ENCODE measurements at regions not wholly inside any gene's neighbourhood (a gene's known extent, or its start where the extent isn't known, plus 50 kb on each side); places are given as distances from the start of the nearest gene placed in this dataset.

- Histone ChIP-seq H3K4me3 (replicated peaks in 1 of 4; ENCODE audit: control extremely low read depth in 1 of 4, insufficient read depth in 1 of 4, low read depth in 3 of 4, low read length in 4 of 4) (peak overlapping the region in 2 of 4 experiments; percentile 35 to 48), H2AFZ (ENCODE audit: low read length) (peak overlapping the region; percentile 59), H3K4me1 (ENCODE audit: control insufficient read depth, extremely low read depth, insufficient read depth, low read length) (no peaks in the 10 kb centered on the region), H3K9me3 (ENCODE audit: control insufficient read depth, insufficient read depth, low read depth, low read length) (no peaks in the 10 kb centered on the region), H3K9ac (ENCODE audit: insufficient read depth, low read length) (no peak overlapping the region), H3K27me3 (ENCODE audit: control insufficient read depth, insufficient read depth, low read length) (no peaks in the 10 kb centered on the region), H3K27ac (ENCODE audit: insufficient read depth, low read length) (no peak overlapping the region), H3K4me2 (ENCODE audit: extremely low read depth, insufficient read depth, low read length) (peak overlapping the region; percentile 80), H3K79me2 (ENCODE audit: control insufficient read depth, insufficient read depth, low read length) (no peaks in the 10 kb centered on the region), H4K20me1 (ENCODE audit: control insufficient read depth, extremely low read depth, insufficient read depth, low read length) (no peaks in the 10 kb centered on the region), H3K36me3 (ENCODE audit: control insufficient read depth, insufficient read depth, low read length) (no peaks in the 10 kb centered on the region)
- TF ChIP-seq CTCF (conservative IDR thresholded peaks at IDR 0.05 in 1 of 2, IDR thresholded peaks at IDR 0.05 in 1 of 2; ENCODE audit: low read depth in 1 of 2, low read length in 2 of 2) (no peak), EZH2 (IDR thresholded peaks at IDR 0.05; ENCODE audit: low read length, missing control alignments) (no peak)
- DNase-seq (ENCODE audit: low read depth in 2 of 2) = no peak
Observed at GRCh38 chr12:115451151-115451779, 767.3 kb upstream of the TBX3 start.

GRCh38 chr12:115450710-115451109 is 766.7 kb upstream of the TBX3 start:
- Histone ChIP-seq H3K4me3 (replicated peaks in 1 of 4; ENCODE audit: control extremely low read depth in 1 of 4, insufficient read depth in 1 of 4, low read depth in 3 of 4, low read length in 4 of 4) (no peak overlapping the region), H3K4me2 (ENCODE audit: extremely low read depth, insufficient read depth, low read length) (no peak overlapping the region), H3K9me3 (ENCODE audit: control insufficient read depth, insufficient read depth, low read depth, low read length) (no peaks in the 10 kb centered on the region), H3K27ac (ENCODE audit: insufficient read depth, low read length) (no peak overlapping the region), H3K27me3 (ENCODE audit: control insufficient read depth, insufficient read depth, low read length) (no peaks in the 10 kb centered on the region), H3K79me2 (ENCODE audit: control insufficient read depth, insufficient read depth, low read length) (no peaks in the 10 kb centered on the region), H4K20me1 (ENCODE audit: control insufficient read depth, extremely low read depth, insufficient read depth, low read length) (no peaks in the 10 kb centered on the region), H3K36me3 (ENCODE audit: control insufficient read depth, insufficient read depth, low read length) (no peaks in the 10 kb centered on the region), H2AFZ (ENCODE audit: low read length) (no peak overlapping the region), H3K4me1 (ENCODE audit: control insufficient read depth, extremely low read depth, insufficient read depth, low read length) (no peaks in the 10 kb centered on the region), H3K9ac (ENCODE audit: insufficient read depth, low read length) (no peak overlapping the region)
- no peak for TF ChIP-seq CTCF (conservative IDR thresholded peaks at IDR 0.05 in 1 of 2, IDR thresholded peaks at IDR 0.05 in 1 of 2; ENCODE audit: low read depth in 1 of 2, low read length in 2 of 2)
- no peak for DNase-seq (ENCODE audit: low read depth in 2 of 2)

GRCh38 chr12:115450017-115450416 is 766.0 kb upstream of the TBX3 start:
- Histone ChIP-seq H3K9ac (ENCODE audit: insufficient read depth, low read length) (no peak overlapping the region), H4K20me1 (ENCODE audit: control insufficient read depth, extremely low read depth, insufficient read depth, low read length) (no peaks in the 10 kb centered on the region), H3K4me3 (replicated peaks in 1 of 4; ENCODE audit: control extremely low read depth in 1 of 4, insufficient read depth in 1 of 4, low read depth in 3 of 4, low read length in 4 of 4) (no peak overlapping the region), H3K36me3 (ENCODE audit: control insufficient read depth, insufficient read depth, low read length) (no peaks in the 10 kb centered on the region), H3K27me3 (ENCODE audit: control insufficient read depth, insufficient read depth, low read length) (no peaks in the 10 kb centered on the region), H3K4me1 (ENCODE audit: control insufficient read depth, extremely low read depth, insufficient read depth, low read length) (no peaks in the 10 kb centered on the region), H3K4me2 (ENCODE audit: extremely low read depth, insufficient read depth, low read length) (no peak overlapping the region), H3K9me3 (ENCODE audit: control insufficient read depth, insufficient read depth, low read depth, low read length) (no peaks in the 10 kb centered on the region), H3K79me2 (ENCODE audit: control insufficient read depth, insufficient read depth, low read length) (no peaks in the 10 kb centered on the region), H2AFZ (ENCODE audit: low read length) (no peak overlapping the region), H3K27ac (ENCODE audit: insufficient read depth, low read length) (no peak overlapping the region)
- no peak for DNase-seq (ENCODE audit: low read depth in 2 of 2)
- no peak for TF ChIP-seq EZH2 (IDR thresholded peaks at IDR 0.05; ENCODE audit: low read length, missing control alignments)
- TF ChIP-seq CTCF (conservative IDR thresholded peaks at IDR 0.05 in 1 of 2, IDR thresholded peaks at IDR 0.05 in 1 of 2; ENCODE audit: low read depth in 1 of 2, low read length in 2 of 2) = no peak

All from fibroblast of lung (primary cell).